SK-N-SH (cell line): ENCODE measurements at regions not wholly inside any gene's neighbourhood (a gene's known extent, or its start where the extent isn't known, plus 50 kb on each side); places are given as distances from the start of the nearest gene placed in this dataset.

Source experiments
- CTCF ChIA-PET: fragments of 300-600, 350-600 bp; formaldehyde crosslinking; extraction: SDS; loops from one replicate; lab custom pipeline; 2021; lab: Yijun Ruan, JAX
- POLR2A ChIA-PET: fragments of 350-600 bp; sonication (Branson Sonifier 250); formaldehyde crosslinking; extraction: SDS; loops from one replicate; lab custom pipeline; 2020; ENCODE audit warnings: antibody characterized with exemption, inconsistent platforms; lab: Yijun Ruan, JAX
- DNase-seq: peaks from one replicate; pipeline ENCODE4 v3.0.0; 2012
- H2AFZ ChIP-seq: fragments of 200-600 bp; sonication (generic); 2 replicates; pipeline ENCODE4 v1.8.1; 2016; ENCODE audit warnings: antibody characterized with exemption, mild to moderate bottlenecking, low read depth
- H3F3A ChIP-seq: fragments of 200-600 bp; sonication (generic); replicated peaks from 2 replicates; pipeline ENCODE3; 2016; ENCODE audit warnings: antibody characterized with exemption, mild to moderate bottlenecking; ENCODE audit not compliant: insufficient read depth
- H3K27ac ChIP-seq, 2 experiments: fragments of 200-500 bp in 1 of 2; fragments of 200-600 bp in 1 of 2; sonication (Bioruptor generic) in 1 of 2; sonication (generic), shearing (Covaris generic) in 1 of 2; 2 replicates each; pipeline versions ENCODE4 v1.5.1 to v1.6.1; 2014 to 2016; ENCODE audit warnings: low read depth in 2 of 2, inconsistent platforms in 1 of 2, low read length in 1 of 2, mild to moderate bottlenecking in 1 of 2, mixed read lengths in 1 of 2
- H3K27me3 ChIP-seq: fragments of 200-600 bp; sonication (generic), shearing (Covaris generic); 2 replicates; pipeline ENCODE4 v1.6.1; 2016; ENCODE audit warnings: mixed run types; ENCODE audit not compliant: insufficient read depth
- H3K36me3 ChIP-seq, 2 experiments: fragments of 200-500 bp in 1 of 2; fragments of 200-600 bp in 1 of 2; sonication (Bioruptor generic) in 1 of 2; sonication (generic) in 1 of 2; replicated peaks in 1 of 2; 2 replicates each; pipeline versions ENCODE3 to v1.5.1; 2014 to 2016; ENCODE audit warnings: low read length in 1 of 2, mild to moderate bottlenecking in 1 of 2; ENCODE audit not compliant: insufficient read depth in 2 of 2, control insufficient read depth in 1 of 2
- H3K4me1 ChIP-seq, 2 experiments: fragments of 200-500 bp in 1 of 2; fragments of 200-600 bp in 1 of 2; sonication (Bioruptor generic) in 1 of 2; sonication (generic), shearing (Covaris generic) in 1 of 2; 2 replicates each; pipeline versions ENCODE4 v1.5.1 to v1.6.1; 2014 to 2016; ENCODE audit warnings: low read depth in 1 of 2, low read length in 1 of 2, mixed run types in 1 of 2; ENCODE audit not compliant: insufficient read depth in 2 of 2, control insufficient read depth in 1 of 2
- H3K4me2 ChIP-seq: fragments of 200-600 bp; sonication (generic), shearing (Covaris generic); 2 replicates; pipeline ENCODE4 v1.6.1; 2017; ENCODE audit warnings: mixed run types
- H3K4me3 ChIP-seq, 2 experiments: fragments of 200-500 bp in 1 of 2; fragments of 200-600 bp in 1 of 2; sonication (Bioruptor generic) in 1 of 2; sonication (generic), shearing (Covaris generic) in 1 of 2; 2 replicates each; pipeline versions ENCODE4 v1.5.1 to v1.8.1; 2014 to 2016; ENCODE audit warnings: low read depth in 2 of 2, inconsistent platforms in 1 of 2, low read length in 1 of 2, mild to moderate bottlenecking in 1 of 2, mixed read lengths in 1 of 2, moderate library complexity in 1 of 2
- H3K79me2 ChIP-seq: fragments of 200-600 bp; sonication (generic); 2 replicates; pipeline ENCODE4 v1.8.1; 2017; ENCODE audit warnings: mild to moderate bottlenecking; ENCODE audit not compliant: insufficient read depth
- H3K9ac ChIP-seq: fragments of 200-600 bp; sonication (generic); 2 replicates; pipeline ENCODE4 v1.6.1; 2017; ENCODE audit warnings: mixed run types
- H3K9me2 ChIP-seq: fragments of 200-600 bp; sonication (generic); 2 replicates; pipeline ENCODE4 v1.6.1; 2017; ENCODE audit warnings: mixed run types
- H3K9me3 ChIP-seq: fragments of 200-600 bp; sonication (generic); 2 replicates; pipeline ENCODE4 v1.6.1; 2017; ENCODE audit warnings: mixed run types, mild to moderate bottlenecking, moderate library complexity
- H4K20me1 ChIP-seq: fragments of 200-600 bp; sonication (generic); 2 replicates; pipeline ENCODE4 v1.6.1; 2017; ENCODE audit warnings: mild to moderate bottlenecking, mixed run types; ENCODE audit not compliant: insufficient read depth
- FOSL2 ChIP-seq: IDR thresholded peaks from 2 replicates; pipeline ENCODE4 v1.4.0; 2012; ENCODE audit warnings: low read depth, mild to moderate bottlenecking, moderate library complexity, borderline replicate concordance
- FOXJ3 ChIP-seq: sonication (generic); formaldehyde crosslinking; IDR thresholded peaks from 2 replicates; pipeline ENCODE4 v1.5.1; 2020; ENCODE audit warnings: mild to moderate bottlenecking, missing genetic modification reagents
- FOXM1 ChIP-seq: IDR thresholded peaks from 2 replicates; pipeline ENCODE4 v1.4.0; 2012; ENCODE audit warnings: low read depth, mild to moderate bottlenecking
- GATA2 ChIP-seq: sonication (generic); formaldehyde crosslinking; IDR thresholded peaks from 2 replicates; pipeline ENCODE4 v1.5.0; 2020; ENCODE audit warnings: mild to moderate bottlenecking, missing genetic modification reagents
- MXI1 ChIP-seq: IDR thresholded peaks from 2 replicates; pipeline ENCODE4 v1.6.1; 2012; ENCODE audit warnings: mild to moderate bottlenecking, low read depth, low read length, improper control_type of control experiment
- NFIC ChIP-seq: IDR thresholded peaks from 2 replicates; pipeline ENCODE4 v1.4.0; 2012; ENCODE audit warnings: borderline replicate concordance
- NRF1 ChIP-seq: IDR thresholded peaks from 2 replicates; pipeline ENCODE4 v1.6.1; 2012; ENCODE audit warnings: low read depth, mild to moderate bottlenecking, low read length
- RAD21 ChIP-seq: IDR thresholded peaks from 2 replicates; pipeline ENCODE4 v1.6.1; 2012; ENCODE audit warnings: mild to moderate bottlenecking, low read length
- RCOR1 ChIP-seq: fragments of 150-350 bp; IDR thresholded peaks from 2 replicates; pipeline ENCODE4 v1.6.1; 2017; ENCODE audit warnings: antibody characterized with exemption, low read length
- RXRA ChIP-seq: IDR thresholded peaks from 2 replicates; pipeline ENCODE4 v1.4.0; 2012; ENCODE audit warnings: low read depth, mild to moderate bottlenecking, borderline replicate concordance
- SIN3A ChIP-seq: IDR thresholded peaks from 2 replicates; pipeline ENCODE4 v1.6.1; 2012; ENCODE audit warnings: low read depth, mild to moderate bottlenecking, low read length, moderate library complexity, borderline replicate concordance
- SMC3 ChIP-seq: IDR thresholded peaks from 2 replicates; pipeline ENCODE4 v1.6.1; 2012; ENCODE audit warnings: low read depth, low read length, improper control_type of control experiment
- TEAD4 ChIP-seq: IDR thresholded peaks from 2 replicates; pipeline ENCODE4 v1.4.0; 2012; ENCODE audit warnings: mild to moderate bottlenecking, borderline replicate concordance; ENCODE audit not compliant: insufficient read depth
- YY1 ChIP-seq: IDR thresholded peaks from 2 replicates; pipeline ENCODE4 v1.4.0; 2012; ENCODE audit warnings: low read depth, mild to moderate bottlenecking
- WGBS: methylation state at CpG from one replicate; pipeline ENCODE4 v1.1.6; 2017; ENCODE audit warnings: low lambda C conversion rate; 5-methylcytosine and 5-hydroxymethylcytosine counted together
- TF ChIP-seq, protein P1 (sequence below): IDR thresholded peaks from 2 replicates; pipeline ENCODE4 v1.4.0; 2012; ENCODE audit warnings: low read depth, borderline replicate concordance
- TF ChIP-seq, protein P2 (sequence below): fragments of 150-350 bp; IDR thresholded peaks from 2 replicates; pipeline ENCODE4 v1.6.1; 2017; ENCODE audit warnings: antibody characterized with exemption, low read length, low read depth, borderline replicate concordance
- TF ChIP-seq, protein P3 (sequence below): IDR thresholded peaks from 2 replicates; pipeline ENCODE4 v1.6.1; 2012; ENCODE audit warnings: mild to moderate bottlenecking, low read depth, low read length, moderate library complexity

DNA sequence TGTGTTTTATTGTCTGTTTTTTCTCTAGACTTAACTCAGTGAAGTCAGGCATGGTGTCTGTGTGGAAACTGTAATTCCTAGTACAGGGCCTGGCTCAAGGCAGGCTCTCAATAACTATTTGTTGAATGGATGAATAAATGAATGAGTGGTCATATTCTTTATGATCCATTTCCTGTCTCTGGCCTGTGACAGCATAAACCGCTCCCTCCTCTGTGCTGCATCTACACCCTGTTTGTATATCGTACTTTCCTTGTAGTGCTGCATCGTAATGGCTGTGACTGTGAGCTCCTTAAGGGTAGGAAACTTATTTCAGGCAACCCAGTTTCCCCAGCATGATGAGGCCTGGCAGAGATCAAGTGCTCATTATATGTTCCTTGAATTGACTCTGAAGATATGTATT, 337.5 kb upstream of the USP24 start:
- peaks cover 0 to 19% of the 10 kb centered on the region in 2 experiments; a peak in 1 of 4 replicates for H3K4me1 ChIP-seq
- no peaks in the 10 kb centered on the region for H3K9me2 ChIP-seq
- no peak for TF ChIP-seq NRF1
- no peak for TF ChIP-seq TEAD4
- no peak for TF ChIP-seq FOXM1
- TF ChIP-seq FOXJ3 (CRISPR knock-in tag), result no peak
- no peak for TF ChIP-seq SMC3
- no peak for TF ChIP-seq GATA2 (CRISPR knock-in tag)
- no peak for TF ChIP-seq YY1
- TF ChIP-seq, protein P1, sequence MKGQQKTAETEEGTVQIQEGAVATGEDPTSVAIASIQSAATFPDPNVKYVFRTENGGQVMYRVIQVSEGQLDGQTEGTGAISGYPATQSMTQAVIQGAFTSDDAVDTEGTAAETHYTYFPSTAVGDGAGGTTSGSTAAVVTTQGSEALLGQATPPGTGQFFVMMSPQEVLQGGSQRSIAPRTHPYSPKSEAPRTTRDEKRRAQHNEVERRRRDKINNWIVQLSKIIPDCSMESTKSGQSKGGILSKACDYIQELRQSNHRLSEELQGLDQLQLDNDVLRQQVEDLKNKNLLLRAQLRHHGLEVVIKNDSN, result no peak
- TF ChIP-seq, protein P2, sequence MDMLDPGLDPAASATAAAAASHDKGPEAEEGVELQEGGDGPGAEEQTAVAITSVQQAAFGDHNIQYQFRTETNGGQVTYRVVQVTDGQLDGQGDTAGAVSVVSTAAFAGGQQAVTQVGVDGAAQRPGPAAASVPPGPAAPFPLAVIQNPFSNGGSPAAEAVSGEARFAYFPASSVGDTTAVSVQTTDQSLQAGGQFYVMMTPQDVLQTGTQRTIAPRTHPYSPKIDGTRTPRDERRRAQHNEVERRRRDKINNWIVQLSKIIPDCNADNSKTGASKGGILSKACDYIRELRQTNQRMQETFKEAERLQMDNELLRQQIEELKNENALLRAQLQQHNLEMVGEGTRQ, result no peak
- no peak for TF ChIP-seq RAD21
- TF ChIP-seq MXI1, result no peak
- no peak for TF ChIP-seq SIN3A
- no peak for TF ChIP-seq RXRA
- TF ChIP-seq, protein P3, sequence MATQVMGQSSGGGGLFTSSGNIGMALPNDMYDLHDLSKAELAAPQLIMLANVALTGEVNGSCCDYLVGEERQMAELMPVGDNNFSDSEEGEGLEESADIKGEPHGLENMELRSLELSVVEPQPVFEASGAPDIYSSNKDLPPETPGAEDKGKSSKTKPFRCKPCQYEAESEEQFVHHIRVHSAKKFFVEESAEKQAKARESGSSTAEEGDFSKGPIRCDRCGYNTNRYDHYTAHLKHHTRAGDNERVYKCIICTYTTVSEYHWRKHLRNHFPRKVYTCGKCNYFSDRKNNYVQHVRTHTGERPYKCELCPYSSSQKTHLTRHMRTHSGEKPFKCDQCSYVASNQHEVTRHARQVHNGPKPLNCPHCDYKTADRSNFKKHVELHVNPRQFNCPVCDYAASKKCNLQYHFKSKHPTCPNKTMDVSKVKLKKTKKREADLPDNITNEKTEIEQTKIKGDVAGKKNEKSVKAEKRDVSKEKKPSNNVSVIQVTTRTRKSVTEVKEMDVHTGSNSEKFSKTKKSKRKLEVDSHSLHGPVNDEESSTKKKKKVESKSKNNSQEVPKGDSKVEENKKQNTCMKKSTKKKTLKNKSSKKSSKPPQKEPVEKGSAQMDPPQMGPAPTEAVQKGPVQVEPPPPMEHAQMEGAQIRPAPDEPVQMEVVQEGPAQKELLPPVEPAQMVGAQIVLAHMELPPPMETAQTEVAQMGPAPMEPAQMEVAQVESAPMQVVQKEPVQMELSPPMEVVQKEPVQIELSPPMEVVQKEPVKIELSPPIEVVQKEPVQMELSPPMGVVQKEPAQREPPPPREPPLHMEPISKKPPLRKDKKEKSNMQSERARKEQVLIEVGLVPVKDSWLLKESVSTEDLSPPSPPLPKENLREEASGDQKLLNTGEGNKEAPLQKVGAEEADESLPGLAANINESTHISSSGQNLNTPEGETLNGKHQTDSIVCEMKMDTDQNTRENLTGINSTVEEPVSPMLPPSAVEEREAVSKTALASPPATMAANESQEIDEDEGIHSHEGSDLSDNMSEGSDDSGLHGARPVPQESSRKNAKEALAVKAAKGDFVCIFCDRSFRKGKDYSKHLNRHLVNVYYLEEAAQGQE, result no peak
- TF ChIP-seq FOSL2, result no peak
- no peak for TF ChIP-seq NFIC
- no peak for TF ChIP-seq RCOR1
- no peak overlapping the region for H2AFZ ChIP-seq
- no peaks in the 10 kb centered on the region for H3K27me3 ChIP-seq
- no peak overlapping the region for H3K4me3 ChIP-seq
- no peak overlapping the region for H3K9ac ChIP-seq
- WGBS, result 84% methylated on average over 3 of the region's 3 CpGs
- H3K4me2 ChIP-seq, result no peak overlapping the region
- no peaks in the 10 kb centered on the region for H4K20me1 ChIP-seq
- ChIA-PET POLR2A (no interaction called here), CTCF (interaction anchor here (1.0 kb wide), 1 partner anchor 13 kb away, joined by 3 read pairs; no protein-coding TSS in a partner anchor)
- no peaks in the 10 kb centered on the region for H3K79me2 ChIP-seq
- H3K9me3 ChIP-seq, result no peaks in the 10 kb centered on the region
- H3K36me3 ChIP-seq, result no peaks in the 10 kb centered on the region
- no peaks in the 10 kb centered on the region for H3F3A ChIP-seq
- H3K27ac ChIP-seq, result no peak overlapping the region
- no peak for DNase-seq
